Thyroid gland (tissue), 4 donors: ENCODE measurements at regions not wholly inside any gene's neighbourhood (a gene's known extent, or its start where the extent isn't known, plus 50 kb on each side); places are given as distances from the start of the nearest gene placed in this dataset.

ENCODE experiments used
- DNase-seq, 2 donors: peaks; one replicate each; pipeline ENCODE4 v3.0.0-alpha.2; 2019
- H3K27ac ChIP-seq, 3 donors: fragments of 200-600 bp; sonication (generic); 1 replicate in 2 of 3; 2 replicates in 1 of 3; pipeline ENCODE4 v1.5.1; 2016 to 2019; ENCODE audit warnings: mild to moderate bottlenecking in 1 of 3, moderate library complexity in 1 of 3
- H3K27me3 ChIP-seq: fragments of 200-600 bp; sonication (generic); one replicate; pipeline ENCODE4 v1.5.1; 2019
- H3K36me3 ChIP-seq, 2 donors: fragments of 200-600 bp; sonication (generic); one replicate each; pipeline ENCODE4 v1.5.1; 2016 to 2019
- H3K4me1 ChIP-seq, 2 donors: fragments of 200-600 bp; sonication (generic); one replicate each; pipeline ENCODE4 v1.5.1; 2017 to 2019
- H3K4me3 ChIP-seq, 3 donors: fragments of 200-600 bp; sonication (generic); replicated peaks in 1 of 3; 1 replicate in 2 of 3; 2 replicates in 1 of 3; pipeline ENCODE4 v1.5.1; 2016; ENCODE audit warnings: mild to moderate bottlenecking in 1 of 3
- H3K9me3 ChIP-seq: fragments of 200-600 bp; sonication (generic); one replicate; pipeline ENCODE4 v1.5.1; 2017
- POLR2A ChIP-seq, 2 donors: fragments of 450-650 bp; IDR thresholded peaks; one replicate each; pipeline ENCODE4 v1.6.1; 2017; ENCODE audit warnings: antibody characterized with exemption in 2 of 2, mild to moderate bottlenecking in 2 of 2, moderate library complexity in 1 of 2
- WGBS, 2 donors: methylation state at CpG; one replicate each; pipeline ENCODE4 v1.1.5; 2017; 5-methylcytosine and 5-hydroxymethylcytosine counted together
- intact Hi-C: fragments of 100-400 bp; cut with DNase I; formaldehyde crosslinking; loops from one replicate; pipeline ENCODE4 v1.15.1; 2023
- TF ChIP-seq, protein P1 (sequence below), 6 experiments: fragments of 200-600 bp in 3 of 6; fragments of 450-650 bp in 3 of 6; sonication (generic) in 3 of 6; IDR thresholded peaks; one replicate each; pipeline ENCODE4 v1.5.1; 2016 to 2019; ENCODE audit warnings: antibody characterized with exemption in 6 of 6, mild to moderate bottlenecking in 2 of 6, inconsistent platforms in 1 of 6, moderate library complexity in 1 of 6

DNA sequence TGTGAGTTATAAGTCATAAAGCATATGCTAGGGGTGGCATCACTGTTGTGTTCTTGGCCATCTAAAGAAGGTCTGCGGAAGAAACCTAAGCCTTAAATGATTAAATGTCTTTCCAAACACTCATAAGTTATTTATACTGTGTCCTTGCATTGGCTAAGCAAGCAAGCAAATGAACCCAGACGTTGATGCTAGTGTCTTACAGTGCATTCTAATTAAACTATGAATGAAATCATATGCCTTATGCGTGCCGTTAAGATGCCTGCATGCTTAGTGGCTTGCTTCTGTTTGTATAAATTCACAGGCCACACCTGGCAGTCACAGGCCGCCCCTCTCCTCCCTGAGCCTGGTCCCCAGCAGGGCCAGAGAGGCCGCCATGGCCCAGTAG, 49.9 kb downstream of the RIN2 start:
- H3K9me3 ChIP-seq: no peaks in the 10 kb centered on the region
- intact Hi-C loops: no loop called here
- no peaks in the 10 kb centered on the region for H3K27me3 ChIP-seq
- H3K27ac ChIP-seq: no peak overlapping the region
- 66 to 77% methylated on average over 6 of the region's 6 CpGs for WGBS, 2 donors
- TF ChIP-seq, protein P1, sequence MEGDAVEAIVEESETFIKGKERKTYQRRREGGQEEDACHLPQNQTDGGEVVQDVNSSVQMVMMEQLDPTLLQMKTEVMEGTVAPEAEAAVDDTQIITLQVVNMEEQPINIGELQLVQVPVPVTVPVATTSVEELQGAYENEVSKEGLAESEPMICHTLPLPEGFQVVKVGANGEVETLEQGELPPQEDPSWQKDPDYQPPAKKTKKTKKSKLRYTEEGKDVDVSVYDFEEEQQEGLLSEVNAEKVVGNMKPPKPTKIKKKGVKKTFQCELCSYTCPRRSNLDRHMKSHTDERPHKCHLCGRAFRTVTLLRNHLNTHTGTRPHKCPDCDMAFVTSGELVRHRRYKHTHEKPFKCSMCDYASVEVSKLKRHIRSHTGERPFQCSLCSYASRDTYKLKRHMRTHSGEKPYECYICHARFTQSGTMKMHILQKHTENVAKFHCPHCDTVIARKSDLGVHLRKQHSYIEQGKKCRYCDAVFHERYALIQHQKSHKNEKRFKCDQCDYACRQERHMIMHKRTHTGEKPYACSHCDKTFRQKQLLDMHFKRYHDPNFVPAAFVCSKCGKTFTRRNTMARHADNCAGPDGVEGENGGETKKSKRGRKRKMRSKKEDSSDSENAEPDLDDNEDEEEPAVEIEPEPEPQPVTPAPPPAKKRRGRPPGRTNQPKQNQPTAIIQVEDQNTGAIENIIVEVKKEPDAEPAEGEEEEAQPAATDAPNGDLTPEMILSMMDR (IDR thresholded peaks at IDR 0.05): no peak
- no peak for TF ChIP-seq POLR2A (IDR thresholded peaks at IDR 0.05)
- peaks cover 12 to 25% of the 10 kb centered on the region in 2 donors for H3K4me1 ChIP-seq
- no peaks in the 10 kb centered on the region for H3K36me3 ChIP-seq
- DNase-seq: no peak
- H3K4me3 ChIP-seq: no peak overlapping the region

DNA sequence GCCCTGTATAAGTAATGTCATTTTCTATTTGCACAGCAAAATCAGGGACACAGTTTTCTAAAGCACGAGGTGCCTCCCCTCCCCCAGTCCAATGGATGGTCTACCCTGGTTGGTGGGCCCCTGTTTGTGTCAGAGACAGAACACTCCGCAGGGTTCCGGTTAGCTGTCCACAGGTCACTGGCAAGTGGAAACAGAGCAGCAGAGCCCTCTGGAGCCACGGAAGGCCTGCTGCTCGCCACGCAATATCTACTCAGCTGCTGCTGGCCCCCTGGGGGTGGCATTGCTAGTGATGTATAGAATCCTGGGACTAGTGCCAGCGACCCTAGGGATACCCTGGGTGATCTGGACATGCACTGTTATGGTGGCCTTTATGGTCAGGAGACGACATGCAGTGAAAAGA, 50.4 kb downstream of the RIN2 start:
- intact Hi-C loops: no loop called here
- TF ChIP-seq POLR2A (IDR thresholded peaks at IDR 0.05): no peak
- TF ChIP-seq, protein P1 (IDR thresholded peaks at IDR 0.05): no peak
- Histone ChIP-seq H3K9me3 (no peaks in the 10 kb centered on the region), H3K4me3 (no peak overlapping the region), H3K36me3 (no peaks in the 10 kb centered on the region), H3K27ac (no peak overlapping the region), H3K27me3 (no peaks in the 10 kb centered on the region), H3K4me1 (peaks cover 12 to 25% of the 10 kb centered on the region in 2 donors)
- WGBS, 2 donors: 93 to 94% methylated on average over 3 to 8 of the region's 8 CpGs
- DNase-seq: no peak

DNA sequence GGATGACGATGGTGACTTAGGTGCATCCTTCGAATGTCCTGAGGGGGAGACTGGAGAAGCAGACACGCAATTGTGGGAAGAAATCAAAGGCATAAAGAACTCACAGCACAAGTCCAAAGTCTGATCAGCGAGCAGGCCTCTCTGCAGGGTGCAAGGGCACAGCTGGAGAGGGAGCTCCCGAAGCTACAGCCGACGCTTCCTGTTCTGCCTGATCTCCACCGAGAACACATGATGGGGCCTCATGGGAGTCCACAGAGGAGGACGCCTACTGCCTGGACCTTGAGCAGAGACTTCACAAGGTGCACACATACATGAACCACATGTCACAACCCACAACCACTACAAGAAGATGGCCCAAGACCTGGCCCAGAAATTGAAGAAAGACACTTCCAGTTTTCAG, 51.4 kb downstream of the RIN2 start:
- DNase-seq: no peak
- Histone ChIP-seq H3K4me3 (no peak overlapping the region), H3K27ac (no peak overlapping the region), H3K4me1 (peaks cover 12 to 25% of the 10 kb centered on the region in 2 donors), H3K27me3 (no peaks in the 10 kb centered on the region), H3K36me3 (no peaks in the 10 kb centered on the region), H3K9me3 (no peaks in the 10 kb centered on the region)
- TF ChIP-seq, protein P1 (IDR thresholded peaks at IDR 0.05): no peak
- no peak for TF ChIP-seq POLR2A (IDR thresholded peaks at IDR 0.05)
- intact Hi-C loops: no loop called here
- 88 to 97% methylated on average over 9 of the region's 9 CpGs for WGBS, 2 donors

DNA sequence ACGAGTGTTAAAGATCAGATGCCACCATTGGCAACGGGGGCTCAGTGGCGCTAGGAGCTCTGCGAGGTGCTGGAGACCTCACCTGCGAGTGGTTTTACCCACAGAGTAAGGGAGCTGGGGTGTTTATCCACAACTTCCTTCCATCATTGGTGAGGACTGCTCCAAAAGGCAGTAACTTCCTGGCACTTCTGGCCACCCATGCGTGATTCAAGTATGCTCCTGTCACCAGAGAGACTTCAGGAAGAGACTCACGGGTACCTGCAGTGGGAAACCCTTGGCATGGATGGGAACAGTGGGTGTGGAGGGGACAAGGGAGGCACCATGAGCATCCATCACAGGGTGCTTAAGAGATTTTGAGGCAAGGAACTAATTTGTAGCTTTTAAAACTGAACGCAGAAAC, 53.2 kb downstream of the RIN2 start:
- peak; percentile 65 to 73 for DNase-seq
- no peak overlapping the region for H3K4me3 ChIP-seq
- no peak for TF ChIP-seq POLR2A (IDR thresholded peaks at IDR 0.05)
- TF ChIP-seq, protein P1 (IDR thresholded peaks at IDR 0.05): no peak
- 46 to 53% methylated on average over 8 of the region's 8 CpGs for WGBS, 2 donors
- no peaks in the 10 kb centered on the region for H3K36me3 ChIP-seq
- no peak overlapping the region for H3K27ac ChIP-seq
- intact Hi-C loops: no loop called here
- H3K27me3 ChIP-seq: no peaks in the 10 kb centered on the region
- H3K9me3 ChIP-seq: no peaks in the 10 kb centered on the region
- H3K4me1 ChIP-seq: peaks cover 12 to 30% of the 10 kb centered on the region in 2 donors

DNA sequence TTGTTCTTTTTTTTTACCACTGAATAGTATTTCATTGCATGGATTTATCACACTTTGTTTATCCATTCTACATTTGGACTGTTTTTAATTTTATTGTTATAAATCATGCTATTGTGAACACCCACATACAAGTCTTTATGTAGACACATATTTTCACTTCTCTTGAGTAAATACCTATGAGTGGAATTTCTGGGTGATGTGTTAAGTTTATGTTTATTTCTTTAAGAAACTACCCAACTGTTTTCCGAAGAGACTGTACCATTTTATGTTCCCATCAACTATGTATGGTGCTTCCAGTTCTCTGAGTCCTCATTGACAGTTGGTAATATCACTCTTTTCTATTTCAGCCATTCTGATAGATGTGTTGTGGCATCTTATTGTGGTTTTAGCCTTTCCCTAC, 54.0 kb downstream of the RIN2 start:
- intact Hi-C loops: no loop called here
- Histone ChIP-seq H3K27me3 (no peaks in the 10 kb centered on the region), H3K4me1 (peaks cover 4 to 21% of the 10 kb centered on the region in 2 donors), H3K36me3 (no peaks in the 10 kb centered on the region), H3K27ac (no peak overlapping the region), H3K9me3 (no peaks in the 10 kb centered on the region), H3K4me3 (no peak overlapping the region)
- DNase-seq: no peak
- no peak for TF ChIP-seq POLR2A (IDR thresholded peaks at IDR 0.05)
- TF ChIP-seq, protein P1 (IDR thresholded peaks at IDR 0.05): no peak
- WGBS, 2 donors: 97 to 98% methylated on average over 1 of the region's 1 CpG
